ENCODE measurements at regions not wholly inside any gene's neighbourhood (a gene's known extent, or its start where the extent isn't known, plus 50 kb on each side); places are given as distances from the start of the nearest gene placed in this dataset.

GRCh38 chr5:3883040-3883439 is 287.4 kb downstream of the IRX1 start:
- FAIRE-seq: peak; percentile 81
- no peak for DNase-seq (ENCODE audit: low spot score)

- FAIRE-seq: no peak
Measured at GRCh38 chr5:3886524-3887451, 291.2 kb downstream of the IRX1 start.

GRCh38 chr5:3888310-3888709 is 292.7 kb downstream of the IRX1 start:
- no peak for DNase-seq (ENCODE audit: low spot score)
- no peak for FAIRE-seq

More at GRCh38 chr5:3886524-3887451, 291.2 kb downstream of the IRX1 start:
- DNase-seq (ENCODE audit: low spot score): peak; percentile 53

GRCh38 chr5:3889412-3890142 is 293.9 kb downstream of the IRX1 start:
- no peak for FAIRE-seq
- DNase-seq (ENCODE audit: low spot score): no peak

- no peak for DNase-seq (ENCODE audit: low spot score)
Measured at GRCh38 chr5:3891113-3891512, 295.5 kb downstream of the IRX1 start.

GRCh38 chr5:3893527-3893926 is 297.9 kb downstream of the IRX1 start:
- FAIRE-seq (no peak), DNase-seq (ENCODE audit: low spot score) (no peak)

More at GRCh38 chr5:3891113-3891512, 295.5 kb downstream of the IRX1 start:
- FAIRE-seq: no peak

- DNase-seq (ENCODE audit: low spot score): no peak
- no peak for FAIRE-seq
Measured at GRCh38 chr5:3893975-3894374, 298.3 kb downstream of the IRX1 start.

- FAIRE-seq: no peak
- DNase-seq (ENCODE audit: low spot score): no peak
Measured at GRCh38 chr5:3896098-3896497, 300.5 kb downstream of the IRX1 start.

GRCh38 chr5:3899093-3899492 is 303.5 kb downstream of the IRX1 start:
- FAIRE-seq (no peak), DNase-seq (ENCODE audit: low spot score) (no peak)

- no peak for DNase-seq (ENCODE audit: low spot score)
- FAIRE-seq: no peak
Measured at GRCh38 chr5:3904584-3904983, 309.0 kb downstream of the IRX1 start.

GRCh38 chr5:3905031-3905430 is 309.4 kb downstream of the IRX1 start:
- no peak for FAIRE-seq
- DNase-seq (ENCODE audit: low spot score): no peak

- DNase-seq (ENCODE audit: low spot score) (no peak), FAIRE-seq (no peak)
Measured at GRCh38 chr5:3905521-3905920, 309.9 kb downstream of the IRX1 start.

- FAIRE-seq: no peak
- no peak for DNase-seq (ENCODE audit: low spot score)
Measured at GRCh38 chr5:3911111-3911510, 315.5 kb downstream of the IRX1 start.

- FAIRE-seq (no peak), DNase-seq (ENCODE audit: low spot score) (no peak)
Measured at GRCh38 chr5:3911773-3912172, 316.1 kb downstream of the IRX1 start.

GRCh38 chr5:3912790-3913189 is 317.2 kb downstream of the IRX1 start:
- DNase-seq (ENCODE audit: low spot score): no peak
- no peak for FAIRE-seq

- no peak for DNase-seq (ENCODE audit: low spot score)
- no peak for FAIRE-seq
Measured at GRCh38 chr5:3913279-3913678, 317.6 kb downstream of the IRX1 start.

GRCh38 chr5:3925022-3925421 is 329.4 kb downstream of the IRX1 start:
- DNase-seq (ENCODE audit: low spot score): no peak

GRCh38 chr5:3925935-3926334 is 330.3 kb downstream of the IRX1 start:
- DNase-seq (ENCODE audit: low spot score) (no peak), FAIRE-seq (no peak)

More at GRCh38 chr5:3925022-3925421, 329.4 kb downstream of the IRX1 start:
- no peak for FAIRE-seq

GRCh38 chr5:3929799-3930198 is 334.2 kb downstream of the IRX1 start:
- FAIRE-seq: no peak
- DNase-seq (ENCODE audit: low spot score): no peak

- no peak for FAIRE-seq
- DNase-seq (ENCODE audit: low spot score): no peak
Measured at GRCh38 chr5:3931976-3932375, 336.3 kb downstream of the IRX1 start.

- FAIRE-seq: no peak
Measured at GRCh38 chr5:3933536-3933935, 337.9 kb downstream of the IRX1 start.

GRCh38 chr5:3933966-3934365 is 338.3 kb downstream of the IRX1 start:
- no peak for FAIRE-seq
- DNase-seq (ENCODE audit: low spot score): no peak

More at GRCh38 chr5:3933536-3933935, 337.9 kb downstream of the IRX1 start:
- DNase-seq (ENCODE audit: low spot score): no peak

Data from urothelium cell line (cell line).